IMR-90 (cell line): ENCODE measurements at regions not wholly inside any gene's neighbourhood (a gene's known extent, or its start where the extent isn't known, plus 50 kb on each side); places are given as distances from the start of the nearest gene placed in this dataset.

Source experiments
- ATAC-seq: fragments of 200-7000 bp; cut with Tn5 transposase; 2 replicates; pipeline ENCODE4 v1.9.1; 2020; ENCODE audit warnings: low read depth, mild to moderate bottlenecking, moderate library complexity
- BruUV-seq: library from RNA; stranded (reverse); fragments of 400-500 nt; replicated peaks from 2 replicates; lab custom pipeline; 2021; lab: Mats Ljungman, UMichigan
- CTCF ChIA-PET: fragments of 300-600 bp; formaldehyde crosslinking; extraction: SDS; loops from one replicate; lab custom pipeline; 2021; ENCODE audit warnings: antibody characterized with exemption; lab: Yijun Ruan, JAX
- POLR2A ChIA-PET: fragments of 300-600 bp; sonication (Branson Sonifier 250); formaldehyde crosslinking; loops from one replicate; lab custom pipeline; 2022; ENCODE audit warnings: antibody characterized with exemption; ENCODE audit not compliant: unreplicated experiment; lab: Charles Lee
- DNase-seq: peaks from one replicate; pipeline ENCODE4 v3.0.0; 2013
- H2AFZ ChIP-seq: replicated peaks from 2 replicates; pipeline ENCODE3; 2013; ENCODE audit warnings: low read length, mild to moderate bottlenecking; ENCODE audit not compliant: poor library complexity
- H2AK5ac ChIP-seq: 2 replicates; pipeline ENCODE4 v1.6.1; 2013; ENCODE audit warnings: low read depth, low read length, inconsistent platforms
- H2AK9ac ChIP-seq: replicated peaks from 2 replicates; pipeline ENCODE3; 2013; ENCODE audit warnings: mild to moderate bottlenecking, low read depth, low read length, moderate library complexity; ENCODE audit not compliant: poor library complexity
- H2BK120ac ChIP-seq: 2 replicates; pipeline ENCODE4 v1.6.1; 2013; ENCODE audit warnings: low read depth, low read length, inconsistent platforms
- H2BK15ac ChIP-seq: 3 replicates; pipeline ENCODE4 v1.6.1; 2013; ENCODE audit warnings: low read depth, low read length, inconsistent platforms
- H2BK20ac ChIP-seq: 2 replicates; pipeline ENCODE4 v1.6.1; 2013; ENCODE audit warnings: low read depth, mild to moderate bottlenecking, inconsistent platforms, low read length, moderate library complexity
- H2BK5ac ChIP-seq: 2 replicates; pipeline ENCODE4 v1.6.1; 2013; ENCODE audit warnings: mild to moderate bottlenecking, low read depth, low read length, inconsistent platforms; ENCODE audit not compliant: poor library complexity, severe bottlenecking
- H3K14ac ChIP-seq: replicated peaks from 2 replicates; pipeline ENCODE4 v1.6.1; 2013; ENCODE audit warnings: low read depth, low read length, inconsistent platforms
- H3K18ac ChIP-seq: 2 replicates; pipeline ENCODE4 v1.6.1; 2013; ENCODE audit warnings: low read depth, low read length, control low read depth
- H3K23ac ChIP-seq: 2 replicates; pipeline ENCODE4 v1.6.1; 2013; ENCODE audit warnings: low read depth, low read length, inconsistent platforms
- H3K27ac ChIP-seq: 2 replicates; pipeline ENCODE4 v1.5.1; 2013; ENCODE audit warnings: mild to moderate bottlenecking, control low read depth, low read length; ENCODE audit not compliant: insufficient read depth
- H3K27me3 ChIP-seq: 2 replicates; pipeline ENCODE4 v1.6.1; 2013; ENCODE audit warnings: low read length; ENCODE audit not compliant: control insufficient read depth, insufficient read depth
- H3K36me3 ChIP-seq: 2 replicates; pipeline ENCODE4 v1.6.1; 2013; ENCODE audit warnings: low read length, mixed read lengths; ENCODE audit not compliant: control insufficient read depth, insufficient read depth
- H3K4ac ChIP-seq: 2 replicates; pipeline ENCODE4 v1.6.1; 2013; ENCODE audit warnings: low read depth, low read length, inconsistent platforms
- H3K4me1 ChIP-seq: 2 replicates; pipeline ENCODE4 v1.6.1; 2013; ENCODE audit warnings: low read length, mixed read lengths; ENCODE audit not compliant: control insufficient read depth, insufficient read depth
- H3K4me2 ChIP-seq: 2 replicates; pipeline ENCODE4 v1.6.1; 2013; ENCODE audit warnings: low read depth, mild to moderate bottlenecking, control low read depth, low read length, moderate library complexity
- H3K4me3 ChIP-seq: 2 replicates; pipeline ENCODE4 v1.5.1; 2013; ENCODE audit warnings: low read depth, mild to moderate bottlenecking, control low read depth, low read length, moderate library complexity; ENCODE audit not compliant: insufficient read depth
- H3K56ac ChIP-seq: 2 replicates; pipeline ENCODE4 v1.6.1; 2013; ENCODE audit warnings: low read length, inconsistent platforms; ENCODE audit not compliant: insufficient read depth; ENCODE audit errors: extremely low read depth
- H3K79me1 ChIP-seq, 2 experiments: 2 replicates each; pipeline ENCODE4 v1.6.1; 2013; ENCODE audit warnings: low read length in 2 of 2, inconsistent platforms in 1 of 2, low read depth in 1 of 2
- H3K9ac ChIP-seq: 2 replicates; pipeline ENCODE4 v1.6.1; 2013; ENCODE audit warnings: low read depth, low read length, control low read depth
- H3K9me1 ChIP-seq: 2 replicates; pipeline ENCODE4 v1.6.1; 2013; ENCODE audit warnings: low read length, inconsistent platforms; ENCODE audit not compliant: insufficient read depth
- H3K9me3 ChIP-seq: 2 replicates; pipeline ENCODE4 v1.6.1; 2013; ENCODE audit warnings: low read length; ENCODE audit not compliant: control insufficient read depth, insufficient read depth
- H4K20me1 ChIP-seq: 2 replicates; pipeline ENCODE4 v1.6.1; 2013; ENCODE audit warnings: low read length, inconsistent platforms; ENCODE audit not compliant: insufficient read depth
- H4K5ac ChIP-seq: 2 replicates; pipeline ENCODE4 v1.6.1; 2013; ENCODE audit warnings: mild to moderate bottlenecking, low read depth, low read length, control low read depth
- H4K8ac ChIP-seq, 2 experiments: 2 replicates each; pipeline ENCODE4 v1.6.1; 2013; ENCODE audit warnings: low read depth in 2 of 2, low read length in 2 of 2, control low read depth in 1 of 2, inconsistent platforms in 1 of 2
- H4K91ac ChIP-seq: 2 replicates; pipeline ENCODE4 v1.6.1; 2013; ENCODE audit warnings: low read depth, low read length, inconsistent platforms; ENCODE audit not compliant: insufficient read depth
- BHLHE40 ChIP-seq: fragments of 150-350 bp; IDR thresholded peaks from 2 replicates; pipeline ENCODE4 v1.6.1; 2016; ENCODE audit warnings: mild to moderate bottlenecking, low read depth, low read length
- CEBPB ChIP-seq: IDR thresholded peaks from 2 replicates; pipeline ENCODE4 v1.6.1; 2012; ENCODE audit warnings: low read depth, low read length, improper control_type of control experiment
- CHD1 ChIP-seq: IDR thresholded peaks from 2 replicates; pipeline ENCODE4 v1.6.1; 2012; ENCODE audit warnings: low read depth, low read length, improper control_type of control experiment
- CTCF ChIP-seq: conservative IDR thresholded peaks from 2 replicates; pipeline ENCODE4 v1.5.1; 2012; ENCODE audit warnings: mild to moderate bottlenecking, low read depth, low read length, improper control_type of control experiment
- FOS ChIP-seq: fragments of 150-350 bp; IDR thresholded peaks from 2 replicates; pipeline ENCODE4 v1.6.1; 2016; ENCODE audit warnings: low read depth, low read length
- MAFK ChIP-seq: IDR thresholded peaks from 2 replicates; pipeline ENCODE4 v1.6.1; 2012; ENCODE audit warnings: low read depth, low read length, improper control_type of control experiment
- MAZ ChIP-seq: IDR thresholded peaks from 2 replicates; pipeline ENCODE4 v1.6.1; 2012; ENCODE audit warnings: low read depth, mild to moderate bottlenecking, low read length, improper control_type of control experiment, moderate library complexity, borderline replicate concordance
- MXI1 ChIP-seq: IDR thresholded peaks from 2 replicates; pipeline ENCODE4 v1.6.1; 2012; ENCODE audit warnings: low read depth, mild to moderate bottlenecking, low read length, moderate library complexity, borderline replicate concordance
- RAD21 ChIP-seq: IDR thresholded peaks from 2 replicates; pipeline ENCODE4 v1.6.1; 2012; ENCODE audit warnings: low read length, improper control_type of control experiment
- RCOR1 ChIP-seq: IDR thresholded peaks from 2 replicates; pipeline ENCODE4 v1.6.1; 2012; ENCODE audit warnings: mild to moderate bottlenecking, low read length, improper control_type of control experiment; ENCODE audit not compliant: insufficient replicate concordance
- RFX5 ChIP-seq: IDR thresholded peaks from 2 replicates; pipeline ENCODE4 v1.8.0; 2012; ENCODE audit warnings: low read depth, mild to moderate bottlenecking, low read length, moderate library complexity
- SMC3 ChIP-seq: fragments of 150-350 bp; IDR thresholded peaks from 2 replicates; pipeline ENCODE4 v1.6.1; 2016; ENCODE audit warnings: low read depth, mild to moderate bottlenecking, antibody characterized with exemption, low read length, moderate library complexity
- WGBS, 2 experiments: methylation state at CpG; one replicate each; pipeline versions ENCODE4 v1.1.5 to v1.1.7; 2013; ENCODE audit warnings: missing lambda C conversion rate in 2 of 2; ENCODE audit not compliant: insufficient read length in 1 of 2; ENCODE audit errors: extremely low coverage in 2 of 2; 5-methylcytosine and 5-hydroxymethylcytosine counted together
- dilution Hi-C: fragments of 300-500 bp; cut with HindIII; formaldehyde crosslinking; loops from one replicate; pipeline ENCODE4 v1.14.3; 2018; ENCODE audit warnings: low sequenced_read_pairs; ENCODE audit not compliant: unreplicated experiment
- in situ Hi-C: fragments of 300-500 bp; cut with MboI; formaldehyde crosslinking; loops from 3 replicates; pipeline ENCODE4 v1.14.3; 2019; ENCODE audit warnings: low sequenced_read_pairs, inconsistent platforms, mixed read lengths
- intact Hi-C: fragments of 100-400 bp; cut with micrococcal nuclease; formaldehyde crosslinking; loops from 2 replicates; pipeline ENCODE4 v1.10.0; 2022

GRCh38 chr5:25441810-25442209 lies 797.0 kb upstream of the CDH10 start:
- no peaks in the 10 kb centered on the region for H4K20me1 ChIP-seq
- no peak overlapping the region for H4K8ac ChIP-seq
- H3K9ac ChIP-seq, result no peak overlapping the region
- H3K36me3 ChIP-seq, result no peaks in the 10 kb centered on the region
- H3K9me1 ChIP-seq, result no peaks in the 10 kb centered on the region
- ChIA-PET POLR2A (no interaction called here), CTCF (no interaction called here)
- no peak overlapping the region for H3K4ac ChIP-seq
- H3K4me3 ChIP-seq, result no peak overlapping the region
- no peak overlapping the region for H2BK5ac ChIP-seq
- BruUV-seq, result no TSS peak
- H3K4me1 ChIP-seq, result no peaks in the 10 kb centered on the region
- H3K23ac ChIP-seq, result no peak overlapping the region
- H2BK15ac ChIP-seq, result no peak overlapping the region
- no peak for ATAC-seq
- no peaks in the 10 kb centered on the region for H3K27me3 ChIP-seq
- H3K4me2 ChIP-seq, result no peak overlapping the region
- H2AK9ac ChIP-seq, result no peak overlapping the region
- no peaks in the 10 kb centered on the region for H3K79me1 ChIP-seq
- H2BK20ac ChIP-seq, result no peak overlapping the region
- peaks cover 2% of the 10 kb centered on the region; the same call in 1 of the 2 replicates for H3K9me3 ChIP-seq
- TF ChIP-seq BHLHE40 (no peak), SMC3 (no peak), CEBPB (no peak), CTCF (no peak), MAFK (no peak), RCOR1 (no peak), MAZ (no peak), MXI1 (no peak), FOS (no peak), CHD1 (no peak), RAD21 (no peak), RFX5 (no peak)
- H3K56ac ChIP-seq, result no peak overlapping the region
- H2AK5ac ChIP-seq, result no peak overlapping the region
- in situ Hi-C loops, result no loop called here
- WGBS, 2 experiments, result no CpG with 5 or more reads among the region's 4 CpGs
- dilution Hi-C loops, result no loop called here
- H4K91ac ChIP-seq, result no peak overlapping the region
- no peak for DNase-seq
- no peak overlapping the region for H4K5ac ChIP-seq
- no peak overlapping the region for H2BK120ac ChIP-seq
- H3K14ac ChIP-seq, result no peak overlapping the region
- no peak overlapping the region for H2AFZ ChIP-seq
- no peak overlapping the region for H3K18ac ChIP-seq
- intact Hi-C loops, result no loop called here
- H3K27ac ChIP-seq, result no peak overlapping the region
